A549 (cell line): ENCODE measurements at regions not wholly inside any gene's neighbourhood (a gene's known extent, or its start where the extent isn't known, plus 50 kb on each side); places are given as distances from the start of the nearest gene placed in this dataset.

Experiments used
- ATAC-seq, 2 experiments: fragments of 200-7000 bp in 1 of 2; fragments of >200 bp in 1 of 2; cut with Nextera tagmentation in 1 of 2; cut with Tn5 transposase in 1 of 2; 3 replicates each; pipeline versions ENCODE4 v1.8.0 to v1.9.1; 2018 to 2020; ENCODE audit warnings: mild to moderate bottlenecking in 1 of 2, moderate library complexity in 1 of 2
- CTCF ChIA-PET: fragments of 300-600 bp; sonication (Branson Sonifier 250); formaldehyde crosslinking; extraction: SDS; loops from one replicate; lab custom pipeline; 2021; ENCODE audit warnings: antibody characterized with exemption, inconsistent platforms; lab: Yijun Ruan, JAX
- POLR2A ChIA-PET: fragments of 350-600 bp; formaldehyde crosslinking; extraction: SDS; loops from one replicate; lab custom pipeline; 2021; ENCODE audit warnings: antibody characterized with exemption, inconsistent platforms; lab: Yijun Ruan, JAX
- DNase-seq, 2 experiments: peaks; one replicate each; pipeline versions ENCODE4 v3.0.0 to v3.0.0-alpha.2; 2011 to 2016; ENCODE audit warnings: low read depth in 1 of 2, low spot score in 1 of 2
- FAIRE-seq: peaks from 2 replicates; lab custom pipeline; 2011; peaks lifted over from hg19 to GRCh38; lab: Jason Lieb, UNC
- H3K27ac ChIP-seq, 2 experiments: fragments of >200 bp; sonication (Bioruptor Twin); formaldehyde crosslinking; 3 replicates each; pipeline ENCODE4 v1.5.1; 2016 to 2017
- H3K4me1 ChIP-seq: fragments of >200 bp; sonication (Bioruptor Twin); formaldehyde crosslinking; 3 replicates; pipeline ENCODE4 v1.6.1; 2016
- H3K4me2 ChIP-seq: fragments of >200 bp; sonication (Bioruptor Twin); formaldehyde crosslinking; 3 replicates; pipeline ENCODE4 v1.6.1; 2016
- H3K4me3 ChIP-seq: fragments of >200 bp; sonication (Bioruptor Twin); formaldehyde crosslinking; 3 replicates; pipeline ENCODE4 v1.5.1; 2016
- H3K9me3 ChIP-seq: fragments of >200 bp; sonication (Bioruptor Twin); formaldehyde crosslinking; 3 replicates; pipeline ENCODE4 v1.6.1; 2016
- CBX2 ChIP-seq: fragments of 200-600 bp; sonication (generic); IDR thresholded peaks from 2 replicates; pipeline ENCODE4 v1.6.1; 2016; ENCODE audit warnings: low read depth, mild to moderate bottlenecking, borderline replicate concordance
- CHD2 ChIP-seq: fragments of 150-350 bp; IDR thresholded peaks from 2 replicates; pipeline ENCODE4 v1.6.1; 2014; ENCODE audit warnings: low read length; ENCODE audit not compliant: partially characterized antibody
- EHMT2 ChIP-seq: fragments of 200-600 bp; sonication (generic); IDR thresholded peaks from 2 replicates; pipeline ENCODE4 v1.6.1; 2016; ENCODE audit warnings: antibody characterized with exemption, low read depth, mild to moderate bottlenecking, moderate library complexity
- FOXS1 ChIP-seq: fragments of 250-450 bp; sonication (Bioruptor Pico); IDR thresholded peaks from 2 replicates; pipeline ENCODE4 v1.5.0; 2020; ENCODE audit warnings: mild to moderate bottlenecking, moderate library complexity
- GATA3 ChIP-seq: IDR thresholded peaks from 2 replicates; pipeline ENCODE4 v1.6.1; 2012; ENCODE audit warnings: borderline replicate concordance
- HDAC2 ChIP-seq: fragments of 200-600 bp; sonication (generic); IDR thresholded peaks from 2 replicates; pipeline ENCODE4 v1.6.1; 2016
- HES2 ChIP-seq: fragments of >200 bp; sonication (Bioruptor Twin); formaldehyde crosslinking; IDR thresholded peaks from 2 replicates; pipeline ENCODE4 v1.6.1; 2016
- HEYL ChIP-seq: fragments of 250-450 bp; sonication (Bioruptor Pico); IDR thresholded peaks from 2 replicates; pipeline ENCODE4 v1.8.0; 2021; ENCODE audit warnings: mild to moderate bottlenecking, moderate library complexity
- HOXB13 ChIP-seq: fragments of 250-450 bp; sonication (Bioruptor Pico); IDR thresholded peaks from 2 replicates; pipeline ENCODE4 v1.5.0; 2020; ENCODE audit warnings: low read depth, mild to moderate bottlenecking, moderate library complexity
- KDM5A ChIP-seq: fragments of 200-600 bp; sonication (generic); IDR thresholded peaks from 2 replicates; pipeline ENCODE4 v1.6.1; 2016; ENCODE audit warnings: antibody characterized with exemption, mild to moderate bottlenecking
- MAZ ChIP-seq: fragments of 150-350 bp; IDR thresholded peaks from 2 replicates; pipeline ENCODE4 v1.6.1; 2014; ENCODE audit warnings: antibody characterized with exemption, low read depth, low read length, borderline replicate concordance
- NFE2L2 ChIP-seq: fragments of 150-350 bp; conservative IDR thresholded peaks from 2 replicates; pipeline ENCODE4 v1.6.1; 2014; ENCODE audit warnings: low read length
- RCOR1 ChIP-seq: fragments of 150-350 bp; IDR thresholded peaks from 2 replicates; pipeline ENCODE4 v1.6.1; 2014; ENCODE audit warnings: antibody characterized with exemption, low read length, low read depth
- RNF2 ChIP-seq: fragments of 200-600 bp; sonication (generic); IDR thresholded peaks from 2 replicates; pipeline ENCODE4 v1.6.1; 2016; ENCODE audit warnings: low read depth, mild to moderate bottlenecking, antibody characterized with exemption, moderate library complexity, borderline replicate concordance
- SREBF2 ChIP-seq: fragments of 450-650 bp; IDR thresholded peaks from 2 replicates; pipeline ENCODE4 v1.6.1; 2014; ENCODE audit warnings: mild to moderate bottlenecking, moderate library complexity
- ZC3H11A ChIP-seq: fragments of 450-650 bp; IDR thresholded peaks from 2 replicates; pipeline ENCODE4 v1.6.1; 2014; ENCODE audit warnings: antibody characterized with exemption, mild to moderate bottlenecking
- ZNF302 ChIP-seq: fragments of 250-450 bp; sonication (Bioruptor Pico); IDR thresholded peaks from 2 replicates; pipeline ENCODE4 v1.9.0; 2021; ENCODE audit warnings: inconsistent platforms, mild to moderate bottlenecking, moderate library complexity
- WGBS: methylation state at CpG from one replicate; pipeline ENCODE4 v1.1.6; 2017; ENCODE audit errors: missing lambda C conversion rate; 5-methylcytosine and 5-hydroxymethylcytosine counted together
- TF ChIP-seq, protein P1 (sequence below): IDR thresholded peaks from 2 replicates; pipeline ENCODE4 v1.6.1; 2012
- TF ChIP-seq, protein P2 (sequence below): fragments of 150-350 bp; IDR thresholded peaks from 2 replicates; pipeline ENCODE4 v1.6.1; 2014; ENCODE audit warnings: low read depth, mild to moderate bottlenecking, low read length
- TF ChIP-seq, protein P3 (sequence below): IDR thresholded peaks from 2 replicates; pipeline ENCODE4 v1.6.1; 2012; ENCODE audit warnings: low read depth, borderline replicate concordance
- TF ChIP-seq, protein P4 (sequence below): fragments of 200-600 bp; sonication (generic); IDR thresholded peaks from 2 replicates; pipeline ENCODE4 v1.6.1; 2016; ENCODE audit warnings: antibody characterized with exemption, mild to moderate bottlenecking, moderate library complexity

DNA sequence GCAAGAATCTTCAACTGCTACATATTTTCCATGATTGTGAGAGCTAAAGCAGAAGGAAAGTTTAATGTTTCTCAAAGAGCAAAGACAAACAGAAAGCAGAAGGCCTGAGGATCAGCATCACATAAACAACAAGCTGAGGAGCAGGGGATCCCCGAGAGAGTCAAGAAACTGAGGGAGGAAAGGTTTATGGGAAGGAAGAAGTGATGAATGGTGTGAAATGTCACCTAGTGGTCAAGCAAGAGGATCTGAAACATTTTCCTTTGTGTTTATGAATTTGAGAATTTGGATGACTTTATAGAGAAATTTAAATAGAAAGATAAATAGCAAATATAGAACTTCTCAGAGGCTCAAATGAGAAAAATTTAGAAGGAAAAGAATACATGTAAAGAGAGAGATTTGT lies 481.9 kb downstream of the CHSY3 start:
- ChIA-PET POLR2A (no interaction called here), CTCF (no interaction called here)
- TF ChIP-seq, protein P1, sequence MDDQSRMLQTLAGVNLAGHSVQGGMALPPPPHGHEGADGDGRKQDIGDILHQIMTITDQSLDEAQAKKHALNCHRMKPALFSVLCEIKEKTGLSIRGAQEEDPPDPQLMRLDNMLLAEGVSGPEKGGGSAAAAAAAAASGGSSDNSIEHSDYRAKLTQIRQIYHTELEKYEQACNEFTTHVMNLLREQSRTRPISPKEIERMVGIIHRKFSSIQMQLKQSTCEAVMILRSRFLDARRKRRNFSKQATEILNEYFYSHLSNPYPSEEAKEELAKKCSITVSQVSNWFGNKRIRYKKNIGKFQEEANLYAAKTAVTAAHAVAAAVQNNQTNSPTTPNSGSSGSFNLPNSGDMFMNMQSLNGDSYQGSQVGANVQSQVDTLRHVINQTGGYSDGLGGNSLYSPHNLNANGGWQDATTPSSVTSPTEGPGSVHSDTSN: no peak
- TF ChIP-seq FOXS1 (CRISPR knock-in tag): no peak
- no peak for TF ChIP-seq HES2
- no peak for TF ChIP-seq HOXB13
- TF ChIP-seq, protein P2, sequence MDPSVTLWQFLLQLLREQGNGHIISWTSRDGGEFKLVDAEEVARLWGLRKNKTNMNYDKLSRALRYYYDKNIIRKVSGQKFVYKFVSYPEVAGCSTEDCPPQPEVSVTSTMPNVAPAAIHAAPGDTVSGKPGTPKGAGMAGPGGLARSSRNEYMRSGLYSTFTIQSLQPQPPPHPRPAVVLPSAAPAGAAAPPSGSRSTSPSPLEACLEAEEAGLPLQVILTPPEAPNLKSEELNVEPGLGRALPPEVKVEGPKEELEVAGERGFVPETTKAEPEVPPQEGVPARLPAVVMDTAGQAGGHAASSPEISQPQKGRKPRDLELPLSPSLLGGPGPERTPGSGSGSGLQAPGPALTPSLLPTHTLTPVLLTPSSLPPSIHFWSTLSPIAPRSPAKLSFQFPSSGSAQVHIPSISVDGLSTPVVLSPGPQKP: no peak
- no peak overlapping the region for H3K4me3 ChIP-seq
- ATAC-seq (no peak), DNase-seq (no peak), FAIRE-seq (no peak)
- H3K4me1 ChIP-seq: no peaks in the 10 kb centered on the region
- WGBS: 30% methylated on average over 1 of the region's 1 CpG
- no peak overlapping the region for H3K4me2 ChIP-seq
- no peak overlapping the region for H3K27ac ChIP-seq
- no peaks in the 10 kb centered on the region for H3K9me3 ChIP-seq

- TF ChIP-seq MAZ: no peak
- no peak for TF ChIP-seq CHD2
- no peak for TF ChIP-seq SREBF2
- TF ChIP-seq ZNF302 (CRISPR knock-in tag): no peak
- TF ChIP-seq, protein P2: no peak
- TF ChIP-seq, protein P3, sequence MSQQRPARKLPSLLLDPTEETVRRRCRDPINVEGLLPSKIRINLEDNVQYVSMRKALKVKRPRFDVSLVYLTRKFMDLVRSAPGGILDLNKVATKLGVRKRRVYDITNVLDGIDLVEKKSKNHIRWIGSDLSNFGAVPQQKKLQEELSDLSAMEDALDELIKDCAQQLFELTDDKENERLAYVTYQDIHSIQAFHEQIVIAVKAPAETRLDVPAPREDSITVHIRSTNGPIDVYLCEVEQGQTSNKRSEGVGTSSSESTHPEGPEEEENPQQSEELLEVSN: no peak
- TF ChIP-seq EHMT2: no peak
- no peak for TF ChIP-seq HDAC2
- TF ChIP-seq HEYL (CRISPR knock-in tag): no peak
- no peak for TF ChIP-seq HOXB13
- TF ChIP-seq, protein P4, sequence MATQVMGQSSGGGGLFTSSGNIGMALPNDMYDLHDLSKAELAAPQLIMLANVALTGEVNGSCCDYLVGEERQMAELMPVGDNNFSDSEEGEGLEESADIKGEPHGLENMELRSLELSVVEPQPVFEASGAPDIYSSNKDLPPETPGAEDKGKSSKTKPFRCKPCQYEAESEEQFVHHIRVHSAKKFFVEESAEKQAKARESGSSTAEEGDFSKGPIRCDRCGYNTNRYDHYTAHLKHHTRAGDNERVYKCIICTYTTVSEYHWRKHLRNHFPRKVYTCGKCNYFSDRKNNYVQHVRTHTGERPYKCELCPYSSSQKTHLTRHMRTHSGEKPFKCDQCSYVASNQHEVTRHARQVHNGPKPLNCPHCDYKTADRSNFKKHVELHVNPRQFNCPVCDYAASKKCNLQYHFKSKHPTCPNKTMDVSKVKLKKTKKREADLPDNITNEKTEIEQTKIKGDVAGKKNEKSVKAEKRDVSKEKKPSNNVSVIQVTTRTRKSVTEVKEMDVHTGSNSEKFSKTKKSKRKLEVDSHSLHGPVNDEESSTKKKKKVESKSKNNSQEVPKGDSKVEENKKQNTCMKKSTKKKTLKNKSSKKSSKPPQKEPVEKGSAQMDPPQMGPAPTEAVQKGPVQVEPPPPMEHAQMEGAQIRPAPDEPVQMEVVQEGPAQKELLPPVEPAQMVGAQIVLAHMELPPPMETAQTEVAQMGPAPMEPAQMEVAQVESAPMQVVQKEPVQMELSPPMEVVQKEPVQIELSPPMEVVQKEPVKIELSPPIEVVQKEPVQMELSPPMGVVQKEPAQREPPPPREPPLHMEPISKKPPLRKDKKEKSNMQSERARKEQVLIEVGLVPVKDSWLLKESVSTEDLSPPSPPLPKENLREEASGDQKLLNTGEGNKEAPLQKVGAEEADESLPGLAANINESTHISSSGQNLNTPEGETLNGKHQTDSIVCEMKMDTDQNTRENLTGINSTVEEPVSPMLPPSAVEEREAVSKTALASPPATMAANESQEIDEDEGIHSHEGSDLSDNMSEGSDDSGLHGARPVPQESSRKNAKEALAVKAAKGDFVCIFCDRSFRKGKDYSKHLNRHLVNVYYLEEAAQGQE: no peak
- TF ChIP-seq GATA3: no peak
- FAIRE-seq: no peak
- H3K4me1 ChIP-seq: no peaks in the 10 kb centered on the region
- no peaks in the 10 kb centered on the region for H3K9me3 ChIP-seq
- H3K27ac ChIP-seq: no peak overlapping the region
- no peak for DNase-seq
- H3K4me2 ChIP-seq: no peak overlapping the region
- ChIA-PET CTCF (no interaction called here), POLR2A (no interaction called here)
- no peak overlapping the region for H3K4me3 ChIP-seq
- no peak for ATAC-seq
- 48% methylated on average over 2 of the region's 2 CpGs for WGBS
Observed at GRCh38 chr5:130385656-130386055, 481.4 kb downstream of the CHSY3 start.

GRCh38 chr5:130365956-130366355 lies 461.7 kb downstream of the CHSY3 start:
- H3K9me3 ChIP-seq: no peaks in the 10 kb centered on the region
- DNase-seq (no peak), ATAC-seq (no peak), FAIRE-seq (no peak)
- no peak overlapping the region for H3K27ac ChIP-seq
- H3K4me1 ChIP-seq: no peaks in the 10 kb centered on the region
- ChIA-PET CTCF (no interaction called here), POLR2A (no interaction called here)
- WGBS: 64% methylated on average over 2 of the region's 2 CpGs
- no peak overlapping the region for H3K4me2 ChIP-seq
- H3K4me3 ChIP-seq: no peak overlapping the region
- TF ChIP-seq KDM5A: no peak
- TF ChIP-seq RCOR1: no peak
- no peak for TF ChIP-seq CHD2
- no peak for TF ChIP-seq ZC3H11A
- TF ChIP-seq, protein P4: no peak
- TF ChIP-seq, protein P3: no peak
- TF ChIP-seq HDAC2: no peak
- no peak for TF ChIP-seq NFE2L2
- TF ChIP-seq RNF2: no peak
- TF ChIP-seq CBX2: no peak
